ENCODE measurements at regions not wholly inside any gene's neighbourhood (a gene's known extent, or its start where the extent isn't known, plus 50 kb on each side); places are given as distances from the start of the nearest gene placed in this dataset.

- no peak for TF ChIP-seq GATA2 (IDR thresholded peaks at IDR 0.05; ENCODE audit: low read depth, low read length)
- TF ChIP-seq GATA3 (IDR thresholded peaks at IDR 0.05; ENCODE audit: low read depth, low read length) = no peak
Observed at GRCh38 chrX:10926891-10927290, 184.2 kb upstream of the HCCS start.

All from SH-SY5Y (cell line).